ENCODE measurements at regions not wholly inside any gene's neighbourhood (a gene's known extent, or its start where the extent isn't known, plus 50 kb on each side); places are given as distances from the start of the nearest gene placed in this dataset.

DNA sequence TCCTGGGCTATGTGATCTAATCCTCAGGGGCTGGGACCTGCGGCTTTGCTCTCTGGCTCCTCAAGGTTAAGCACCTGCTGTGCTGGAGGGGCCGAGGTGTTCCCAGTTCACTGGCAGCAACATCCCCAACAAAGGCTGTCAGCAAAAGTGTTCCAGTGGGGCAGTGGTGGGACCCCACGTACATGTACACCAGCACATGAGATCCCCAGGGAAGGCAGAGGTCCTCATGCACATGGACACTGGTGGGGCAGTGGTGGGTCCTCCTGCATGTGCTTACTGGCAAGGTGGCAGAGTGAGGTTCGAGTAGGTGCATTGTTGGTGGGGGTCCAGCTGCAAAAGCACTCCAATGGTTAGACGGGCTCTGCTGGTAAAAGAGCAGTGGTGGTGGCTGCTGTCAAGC, 255.6 kb upstream of the MPDZ start:
- TF ChIP-seq CTCF (conservative IDR thresholded peaks at IDR 0.05 in 1 of 2, IDR thresholded peaks at IDR 0.05 in 1 of 2; ENCODE audit: low read depth in 1 of 2, low read length in 2 of 2) (no peak), EZH2 (IDR thresholded peaks at IDR 0.05; ENCODE audit: low read length, missing control alignments) (no peak)
